ENCODE measurements at regions not wholly inside any gene's neighbourhood (a gene's known extent, or its start where the extent isn't known, plus 50 kb on each side); places are given as distances from the start of the nearest gene placed in this dataset.

DNA sequence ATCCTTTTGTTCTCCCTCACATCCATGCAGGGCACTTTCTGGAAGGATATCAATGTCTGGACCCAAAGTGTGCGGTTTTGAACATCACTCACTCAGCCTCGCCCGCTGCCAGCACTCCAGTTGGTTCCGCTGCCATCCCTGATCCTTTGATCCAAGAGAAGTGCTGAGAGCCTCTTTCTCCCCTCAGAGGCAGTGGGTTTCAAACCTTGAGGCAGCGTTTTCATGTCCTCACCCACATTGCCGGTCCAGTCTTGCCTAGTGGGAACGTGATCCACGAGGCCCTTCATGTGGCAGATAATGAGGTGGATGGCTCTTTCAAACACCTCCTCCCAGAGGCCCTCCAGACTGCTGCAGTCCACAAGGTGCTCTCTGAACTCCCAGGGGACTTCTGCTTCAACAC, 122.2 kb downstream of the ACTL8 start:
- Histone ChIP-seq H3K4me3 (no peak overlapping the region), H3K36me3 (ENCODE audit: low read depth) (no peaks in the 10 kb centered on the region), H3K9me3 (no peaks in the 10 kb centered on the region), H3K4me1 (ENCODE audit: low read depth) (no peaks in the 10 kb centered on the region)
- DNase-seq, result no peak
- TF ChIP-seq, protein P1, sequence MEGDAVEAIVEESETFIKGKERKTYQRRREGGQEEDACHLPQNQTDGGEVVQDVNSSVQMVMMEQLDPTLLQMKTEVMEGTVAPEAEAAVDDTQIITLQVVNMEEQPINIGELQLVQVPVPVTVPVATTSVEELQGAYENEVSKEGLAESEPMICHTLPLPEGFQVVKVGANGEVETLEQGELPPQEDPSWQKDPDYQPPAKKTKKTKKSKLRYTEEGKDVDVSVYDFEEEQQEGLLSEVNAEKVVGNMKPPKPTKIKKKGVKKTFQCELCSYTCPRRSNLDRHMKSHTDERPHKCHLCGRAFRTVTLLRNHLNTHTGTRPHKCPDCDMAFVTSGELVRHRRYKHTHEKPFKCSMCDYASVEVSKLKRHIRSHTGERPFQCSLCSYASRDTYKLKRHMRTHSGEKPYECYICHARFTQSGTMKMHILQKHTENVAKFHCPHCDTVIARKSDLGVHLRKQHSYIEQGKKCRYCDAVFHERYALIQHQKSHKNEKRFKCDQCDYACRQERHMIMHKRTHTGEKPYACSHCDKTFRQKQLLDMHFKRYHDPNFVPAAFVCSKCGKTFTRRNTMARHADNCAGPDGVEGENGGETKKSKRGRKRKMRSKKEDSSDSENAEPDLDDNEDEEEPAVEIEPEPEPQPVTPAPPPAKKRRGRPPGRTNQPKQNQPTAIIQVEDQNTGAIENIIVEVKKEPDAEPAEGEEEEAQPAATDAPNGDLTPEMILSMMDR (IDR thresholded peaks at IDR 0.05), result no peak
- intact Hi-C loops (cut with DNase I, micrococcal nuclease), result no loop called here
- no peak for ATAC-seq

DNA sequence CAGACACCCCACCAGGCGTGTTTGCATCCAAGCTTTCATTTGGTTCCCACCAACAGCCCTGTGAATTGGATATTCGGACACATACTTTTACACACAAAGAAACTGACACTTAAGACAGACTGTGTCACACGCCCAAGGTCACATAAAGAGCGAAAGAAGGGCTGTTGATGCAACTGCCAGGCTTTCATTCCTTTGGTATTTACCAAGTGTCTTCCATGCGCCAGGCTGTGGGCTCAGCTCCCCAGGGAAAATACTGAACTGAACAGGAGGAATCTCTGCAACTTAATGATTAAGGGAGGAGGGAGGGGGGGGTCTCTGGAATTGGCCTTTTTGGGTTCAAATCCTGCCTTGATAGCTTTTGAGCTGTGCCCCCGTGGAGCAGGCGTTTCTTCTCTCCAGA, 122.8 kb downstream of the ACTL8 start:
- Histone ChIP-seq H3K4me3 (no peak overlapping the region), H3K36me3 (ENCODE audit: low read depth) (no peaks in the 10 kb centered on the region), H3K4me1 (ENCODE audit: low read depth) (no peaks in the 10 kb centered on the region), H3K9me3 (no peaks in the 10 kb centered on the region)
- ATAC-seq, result no peak
- TF ChIP-seq, protein P1 (IDR thresholded peaks at IDR 0.05), result no peak
- DNase-seq, result no peak
- intact Hi-C loops (cut with DNase I, micrococcal nuclease), result no loop called here

DNA sequence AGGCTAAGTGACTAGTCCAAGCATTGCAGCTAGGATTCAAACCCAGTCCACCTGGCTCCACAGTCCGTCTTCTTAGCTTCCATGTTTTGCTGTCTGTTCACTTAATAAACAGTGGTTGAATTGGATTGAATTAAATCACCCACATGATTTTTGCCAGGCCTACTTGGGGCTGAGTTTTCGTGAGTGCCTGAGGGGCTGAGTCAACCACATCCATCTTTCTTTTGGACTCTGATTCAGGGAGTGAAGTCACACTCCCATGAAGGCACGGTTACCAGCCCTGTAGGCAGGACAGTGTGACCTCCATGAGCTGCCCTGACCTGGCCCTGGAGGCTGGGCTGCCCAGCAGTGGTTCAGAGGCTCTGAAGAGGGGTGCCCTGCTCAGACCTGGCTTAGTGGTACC, 123.7 kb downstream of the ACTL8 start:
- H3K4me1 ChIP-seq (ENCODE audit: low read depth), result no peaks in the 10 kb centered on the region
- H3K4me3 ChIP-seq, result no peak overlapping the region
- DNase-seq, result no peak
- TF ChIP-seq, protein P1 (IDR thresholded peaks at IDR 0.05), result no peak
- no peak for ATAC-seq
- H3K9me3 ChIP-seq, result no peaks in the 10 kb centered on the region
- H3K36me3 ChIP-seq (ENCODE audit: low read depth), result no peaks in the 10 kb centered on the region
- intact Hi-C loops (cut with DNase I, micrococcal nuclease), result no loop called here

DNA sequence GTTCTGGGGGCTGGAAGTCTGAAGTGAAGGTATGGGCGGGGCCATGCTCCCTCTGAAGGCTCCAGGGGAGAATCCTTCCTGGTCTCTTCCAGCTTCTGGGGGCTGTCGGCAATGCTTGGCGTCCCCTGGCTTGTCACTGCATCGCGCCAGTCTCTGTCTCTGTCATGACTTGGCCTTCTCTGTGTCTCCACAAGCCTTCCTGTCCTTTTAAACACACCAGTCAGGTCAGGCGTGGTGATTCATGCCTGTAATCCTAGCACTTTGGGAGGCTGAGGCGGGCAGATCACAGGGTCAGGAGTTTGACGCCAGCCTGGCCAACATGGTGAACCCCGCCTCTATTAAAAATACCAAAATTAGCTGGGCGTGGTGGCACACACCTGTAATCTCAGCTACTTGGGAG, 125.3 kb downstream of the ACTL8 start:
- H3K36me3 ChIP-seq (ENCODE audit: low read depth), result no peaks in the 10 kb centered on the region
- H3K4me3 ChIP-seq, result no peak overlapping the region
- no peaks in the 10 kb centered on the region for H3K9me3 ChIP-seq
- TF ChIP-seq, protein P1 (IDR thresholded peaks at IDR 0.05), result no peak
- no peaks in the 10 kb centered on the region for H3K4me1 ChIP-seq (ENCODE audit: low read depth)
- ATAC-seq (no peak), DNase-seq (no peak)
- intact Hi-C loops (cut with DNase I, micrococcal nuclease), result no loop called here

DNA sequence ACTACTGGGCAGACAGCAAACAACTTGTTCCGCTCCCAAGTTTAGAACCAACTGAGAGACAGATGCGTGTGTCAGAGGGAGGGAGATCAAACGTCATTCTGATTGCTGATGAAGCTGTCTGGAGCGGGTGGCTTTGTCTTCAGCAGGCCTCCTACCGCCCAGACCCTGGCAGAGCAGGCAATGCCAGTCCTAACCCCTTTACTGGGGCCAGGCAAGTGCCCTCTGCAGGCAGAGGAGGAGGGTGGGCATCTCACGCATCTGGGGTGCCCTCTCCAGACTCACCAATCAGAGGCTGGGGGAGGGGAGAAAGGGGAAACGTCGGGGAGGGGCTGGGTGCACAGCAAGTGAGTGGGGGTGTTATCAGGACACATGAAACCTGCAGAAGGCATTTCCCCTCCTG, 126.6 kb downstream of the ACTL8 start:
- intact Hi-C loops (cut with DNase I, micrococcal nuclease), result no loop called here
- TF ChIP-seq, protein P1 (IDR thresholded peaks at IDR 0.05), result no peak
- H3K9me3 ChIP-seq, result no peaks in the 10 kb centered on the region
- ATAC-seq, result no peak
- H3K36me3 ChIP-seq (ENCODE audit: low read depth), result no peaks in the 10 kb centered on the region
- H3K4me1 ChIP-seq (ENCODE audit: low read depth), result no peaks in the 10 kb centered on the region
- DNase-seq, result no peak
- no peak overlapping the region for H3K4me3 ChIP-seq

DNA sequence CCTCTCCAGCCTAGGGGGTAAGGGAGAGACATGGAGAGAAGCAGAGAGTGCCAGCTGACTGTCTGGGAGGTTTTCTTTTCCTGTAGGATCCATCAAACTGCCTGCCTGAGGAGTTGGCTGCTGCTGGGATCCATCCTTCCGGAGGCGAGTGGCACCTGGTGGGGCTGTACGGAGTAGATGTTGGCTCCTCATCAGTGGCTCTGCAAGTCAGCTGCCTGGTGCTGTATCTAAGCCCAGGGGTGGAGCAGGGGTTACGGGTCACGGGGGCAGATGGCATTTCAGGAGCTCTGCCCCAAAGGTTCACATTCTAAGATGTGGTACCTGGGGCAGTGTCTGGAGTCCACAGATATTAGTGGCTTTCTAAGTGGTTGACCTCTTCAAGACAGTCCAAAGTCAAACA, 128.0 kb downstream of the ACTL8 start:
- DNase-seq, result no peak
- Histone ChIP-seq H3K4me3 (no peak overlapping the region), H3K9me3 (no peaks in the 10 kb centered on the region), H3K4me1 (ENCODE audit: low read depth) (no peaks in the 10 kb centered on the region), H3K36me3 (ENCODE audit: low read depth) (no peaks in the 10 kb centered on the region)
- ATAC-seq, result no peak
- intact Hi-C loops (cut with DNase I, micrococcal nuclease), result no loop called here
- TF ChIP-seq, protein P1 (IDR thresholded peaks at IDR 0.05), result no peak
